ENCODE measurements at regions not wholly inside any gene's neighbourhood (a gene's known extent, or its start where the extent isn't known, plus 50 kb on each side); places are given as distances from the start of the nearest gene placed in this dataset.
"Not testable (repeated sequence)": the region's sequence is repeated elsewhere in the genome, so short reads cannot be mapped to it uniquely, and the experiment has no call there.

- DNase-seq (ENCODE audit: low read depth, low spot score) = no peak
Observed at GRCh38 chr6:21772477-21772876, 178.9 kb downstream of the SOX4 start.

DNA sequence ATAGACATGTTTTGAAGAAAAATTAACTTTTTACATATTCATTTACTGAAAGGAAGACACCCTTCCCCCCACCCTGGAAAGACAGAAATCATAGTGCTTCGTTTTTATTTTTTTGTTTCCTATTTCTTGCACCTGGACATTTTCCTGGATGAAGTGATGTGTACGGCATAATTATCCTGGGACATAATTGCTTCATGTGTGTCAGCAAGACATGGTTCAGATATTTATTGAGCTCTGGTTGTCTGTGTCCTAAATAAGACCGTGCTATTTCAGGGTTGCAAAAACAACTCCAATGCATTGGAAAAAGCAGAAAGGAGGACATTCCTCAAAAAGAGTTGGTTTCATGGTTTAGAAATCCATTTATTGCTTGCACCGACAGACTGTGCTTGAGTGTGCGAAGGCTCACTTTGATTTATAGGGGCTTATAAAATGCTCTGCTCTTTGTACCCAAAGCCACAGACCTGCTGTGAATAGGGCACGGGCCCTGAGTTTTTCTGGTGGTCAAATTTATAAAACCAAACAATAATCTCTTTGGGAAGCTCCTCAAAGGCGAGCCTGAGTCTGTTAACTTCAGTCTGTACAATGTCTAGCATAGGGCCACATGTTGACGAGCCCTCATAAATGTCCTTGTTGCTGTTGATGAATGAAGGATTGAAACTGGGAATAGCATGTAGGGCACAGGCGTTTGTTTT, 179.5 kb downstream of the SOX4 start:
- no peak for DNase-seq (ENCODE audit: low read depth, low spot score)

DNA sequence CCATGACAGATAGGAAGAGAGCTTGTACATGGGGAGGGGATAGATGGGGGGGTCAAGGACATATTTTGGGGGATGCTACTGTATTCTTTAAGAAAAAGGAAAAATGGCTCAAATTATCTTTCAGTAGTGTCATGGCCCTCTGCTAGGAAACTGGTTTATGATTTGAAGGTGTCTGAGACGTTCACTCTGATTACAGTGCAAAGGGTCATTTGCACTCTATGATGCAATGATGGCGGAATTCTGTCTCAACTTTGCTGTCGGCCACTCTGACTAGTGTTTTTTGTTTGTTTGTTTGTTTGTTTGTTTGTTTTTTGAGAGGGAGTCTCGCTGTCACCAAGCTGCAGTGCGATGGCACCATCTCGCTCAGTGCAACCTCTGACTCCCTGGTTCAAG, 180.0 kb downstream of the SOX4 start:
- no peak for DNase-seq (ENCODE audit: low read depth, low spot score)

DNA sequence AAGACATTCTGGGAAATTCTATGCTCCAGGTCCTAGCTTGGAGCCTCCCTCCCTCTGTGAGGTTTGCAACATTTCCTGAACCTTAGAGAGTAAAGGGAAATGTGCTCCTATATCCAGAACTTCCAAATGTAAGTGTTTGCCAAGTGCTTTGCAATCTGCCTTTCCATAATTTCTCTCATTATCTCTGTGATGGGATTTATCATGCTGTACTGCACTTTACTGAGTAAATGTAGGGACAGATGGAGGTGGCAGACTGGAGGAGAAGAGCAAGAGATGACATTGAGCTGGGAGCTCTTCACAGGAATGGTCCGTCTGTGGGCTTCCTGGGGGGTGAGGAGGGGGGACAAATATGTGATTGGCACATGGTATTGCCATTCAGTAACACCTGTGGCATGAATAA, 184.3 kb downstream of the SOX4 start:
- no peak for DNase-seq (ENCODE audit: low read depth, low spot score)

- DNase-seq (ENCODE audit: low read depth, low spot score) = no peak
Observed at GRCh38 chr6:21780141-21780540, 186.6 kb downstream of the SOX4 start.

DNA sequence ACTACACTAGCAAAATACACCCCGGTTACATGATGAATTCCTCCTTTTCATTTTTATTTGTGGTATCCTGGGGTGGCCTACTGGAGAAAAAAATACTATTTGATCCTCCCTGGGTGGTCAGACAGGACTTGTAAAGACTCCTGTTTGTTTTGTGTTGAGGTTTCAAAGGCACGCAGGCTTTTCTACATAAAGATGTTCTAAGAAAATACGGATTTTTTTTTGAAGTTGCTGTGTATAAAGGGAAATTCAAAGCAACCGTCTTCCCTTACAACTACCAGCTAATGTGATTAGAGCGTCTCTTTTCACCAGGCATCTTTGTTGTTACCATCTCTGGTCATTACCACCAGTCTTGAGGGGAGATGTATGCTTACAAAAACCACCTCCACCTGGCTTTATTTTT, 187.1 kb downstream of the SOX4 start:
- DNase-seq (ENCODE audit: low read depth, low spot score) = peak; percentile 38

GRCh38 chr6:21781128-21781527, 187.6 kb downstream of the SOX4 start:
- no peak for DNase-seq (ENCODE audit: low read depth, low spot score)

- DNase-seq (ENCODE audit: low read depth, low spot score) = no peak
Observed at GRCh38 chr6:21785164-21785563, 191.6 kb downstream of the SOX4 start.

DNA sequence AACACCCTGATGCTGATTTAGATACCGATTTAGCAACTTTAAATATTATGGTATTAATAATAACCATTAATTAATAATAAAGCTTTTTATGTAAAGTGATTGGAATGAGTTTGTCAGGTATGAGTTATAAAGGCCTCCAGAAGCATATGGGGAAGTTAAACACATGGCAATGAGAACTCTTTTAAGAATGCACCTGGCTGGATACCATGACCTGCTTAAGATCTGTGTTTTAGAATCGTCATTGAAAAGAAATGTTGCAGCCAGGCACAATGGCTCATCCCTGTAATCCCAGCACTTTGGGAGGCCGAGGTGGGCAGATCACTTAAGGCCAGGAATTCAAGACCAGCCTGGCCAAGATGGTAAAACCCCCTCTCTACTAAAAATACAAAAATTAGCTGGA, 197.5 kb downstream of the SOX4 start:
- DNase-seq (ENCODE audit: low read depth, low spot score) = no peak

DNA sequence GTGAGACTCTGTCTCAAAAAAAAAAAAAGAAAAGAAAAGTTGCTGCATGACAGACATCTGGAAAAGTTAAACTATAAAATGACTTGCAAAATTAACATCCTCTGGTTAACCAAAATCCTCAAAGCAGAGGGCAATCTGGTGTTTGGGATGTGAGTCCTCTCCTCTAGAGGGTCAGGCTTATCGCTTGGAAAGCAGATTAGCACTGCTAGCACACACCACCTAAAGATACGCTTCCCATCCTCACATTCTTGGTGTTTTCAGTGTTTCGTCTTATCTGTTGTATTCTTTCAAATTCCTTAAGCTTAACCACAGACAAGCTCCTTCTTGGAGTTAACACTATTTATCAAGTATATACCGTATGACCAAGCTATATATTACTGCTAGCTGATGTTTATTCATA, 198.0 kb downstream of the SOX4 start:
- no peak for DNase-seq (ENCODE audit: low read depth, low spot score)

GRCh38 chr6:21792177-21792576, 198.6 kb downstream of the SOX4 start:
- no peak for DNase-seq (ENCODE audit: low read depth, low spot score)

DNA sequence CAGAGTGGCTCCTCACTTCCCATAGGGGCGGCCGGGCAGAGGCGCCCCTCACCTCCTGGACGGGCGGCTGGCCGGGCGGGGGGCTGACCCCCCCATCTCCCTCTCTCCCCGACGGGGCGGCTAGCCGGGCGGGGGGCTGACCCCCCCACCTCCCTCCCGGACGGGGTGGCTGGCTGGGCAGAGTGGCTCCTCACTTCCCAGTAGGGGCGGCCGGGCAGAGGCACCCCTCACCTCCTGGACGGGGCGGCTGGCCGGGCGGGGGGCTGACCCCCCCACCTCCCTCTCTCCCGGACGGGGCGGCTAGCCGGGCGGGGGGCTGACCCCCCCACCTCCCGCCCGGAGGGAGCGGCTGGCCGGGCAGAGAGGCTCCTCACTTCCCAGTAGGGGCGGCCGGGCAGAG, 203.4 kb downstream of the SOX4 start:
- DNase-seq (ENCODE audit: low read depth, low spot score) = not testable (repeated sequence)

GRCh38 chr6:21798468-21798867, 204.9 kb downstream of the SOX4 start:
- no peak for DNase-seq (ENCODE audit: low read depth, low spot score)

DNA sequence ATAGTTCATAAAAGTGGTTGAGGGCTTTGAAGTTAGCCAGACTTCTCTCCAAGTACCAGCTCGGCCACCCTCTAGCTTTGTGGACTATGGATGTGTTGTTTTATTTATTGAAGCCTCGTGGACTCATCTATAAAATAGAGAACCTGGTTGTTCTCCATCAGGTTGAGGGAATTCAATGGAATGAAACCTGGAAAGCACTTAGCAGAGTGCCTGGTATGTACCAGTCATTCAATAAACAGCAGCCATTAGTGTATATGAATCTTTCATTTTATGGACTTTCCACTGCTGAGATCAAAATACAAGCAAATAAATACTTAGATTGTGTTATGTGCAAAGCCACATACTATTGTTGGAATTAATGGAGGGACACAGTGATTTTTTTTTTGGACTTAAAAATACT, 206.8 kb downstream of the SOX4 start:
- DNase-seq (ENCODE audit: low read depth, low spot score) = no peak

- DNase-seq (ENCODE audit: low read depth, low spot score) = no peak
Observed at GRCh38 chr6:21800948-21801438, 207.4 kb downstream of the SOX4 start.

DNA sequence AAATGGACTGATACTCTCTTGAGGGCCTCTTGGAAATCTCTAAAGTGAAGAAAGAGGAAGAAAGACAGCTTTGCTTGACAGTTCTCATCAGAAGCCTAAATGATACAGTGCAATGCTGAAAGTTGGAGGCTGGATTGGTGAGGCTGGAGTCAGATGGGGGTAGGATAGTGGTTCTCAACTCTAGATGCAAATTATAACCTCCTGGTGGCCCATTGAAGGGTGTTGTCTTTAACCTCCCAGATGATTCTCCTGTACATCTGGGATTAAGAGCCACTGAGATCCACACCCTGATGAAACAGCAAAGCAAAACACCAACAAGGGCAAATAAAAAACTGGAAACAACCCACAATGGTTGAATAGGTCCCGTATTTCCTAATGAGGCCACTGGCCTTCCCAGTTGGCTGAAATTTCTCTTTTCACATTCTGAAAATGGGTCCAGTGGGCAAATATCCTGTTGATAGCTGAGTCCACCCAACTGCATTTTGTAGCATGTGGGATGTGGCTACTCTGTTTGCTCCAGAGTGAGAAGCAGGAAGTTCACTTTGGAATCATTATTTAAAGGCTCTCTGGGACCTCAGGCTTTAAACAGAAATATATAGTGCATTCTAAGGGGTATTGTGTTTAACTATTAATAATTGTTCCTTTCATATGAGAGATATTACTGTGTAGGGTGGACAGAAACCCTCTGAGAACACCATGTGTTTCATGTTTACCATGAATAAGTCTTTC, 208.1 kb downstream of the SOX4 start:
- no peak for DNase-seq (ENCODE audit: low read depth, low spot score)

DNA sequence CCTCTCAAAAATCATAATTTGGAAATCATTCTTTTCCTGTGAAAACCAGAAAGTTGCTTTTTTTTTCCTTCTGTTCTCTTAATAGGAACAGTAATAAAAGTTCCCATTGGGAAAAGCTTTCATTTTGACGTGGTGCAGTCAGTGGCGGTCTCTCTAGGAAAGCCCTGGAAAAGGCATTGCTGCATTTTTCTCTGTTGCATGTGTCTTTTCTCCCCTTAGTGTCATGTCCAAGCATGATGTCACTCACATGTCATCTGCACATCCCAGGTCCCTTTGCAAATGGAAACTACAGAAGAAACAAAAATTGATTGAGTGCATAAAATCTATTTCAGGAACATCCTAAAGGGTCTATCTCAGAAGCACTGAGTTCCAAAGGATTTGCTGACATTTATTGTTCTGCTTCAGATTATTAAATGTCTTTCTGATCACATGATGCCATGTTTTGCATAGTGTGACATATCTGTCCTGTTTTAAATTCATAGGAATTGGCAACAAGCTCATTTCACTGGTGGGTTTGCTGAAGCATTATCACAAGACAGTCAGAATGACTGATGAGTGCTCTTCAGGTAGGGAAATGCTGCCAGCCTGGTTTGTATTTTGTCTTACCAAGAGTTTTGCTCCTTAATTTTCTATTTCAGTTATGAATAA, 208.7 kb downstream of the SOX4 start:
- no peak for DNase-seq (ENCODE audit: low read depth, low spot score)

- no peak for DNase-seq (ENCODE audit: low read depth, low spot score)
Observed at GRCh38 chr6:21804941-21805610, 211.5 kb downstream of the SOX4 start.

- DNase-seq (ENCODE audit: low read depth, low spot score) = no peak
Observed at GRCh38 chr6:21807299-21808044, 213.9 kb downstream of the SOX4 start.

GRCh38 chr6:21808045-21808470, 214.5 kb downstream of the SOX4 start:
- DNase-seq (ENCODE audit: low read depth, low spot score) = peak; percentile 32

DNA sequence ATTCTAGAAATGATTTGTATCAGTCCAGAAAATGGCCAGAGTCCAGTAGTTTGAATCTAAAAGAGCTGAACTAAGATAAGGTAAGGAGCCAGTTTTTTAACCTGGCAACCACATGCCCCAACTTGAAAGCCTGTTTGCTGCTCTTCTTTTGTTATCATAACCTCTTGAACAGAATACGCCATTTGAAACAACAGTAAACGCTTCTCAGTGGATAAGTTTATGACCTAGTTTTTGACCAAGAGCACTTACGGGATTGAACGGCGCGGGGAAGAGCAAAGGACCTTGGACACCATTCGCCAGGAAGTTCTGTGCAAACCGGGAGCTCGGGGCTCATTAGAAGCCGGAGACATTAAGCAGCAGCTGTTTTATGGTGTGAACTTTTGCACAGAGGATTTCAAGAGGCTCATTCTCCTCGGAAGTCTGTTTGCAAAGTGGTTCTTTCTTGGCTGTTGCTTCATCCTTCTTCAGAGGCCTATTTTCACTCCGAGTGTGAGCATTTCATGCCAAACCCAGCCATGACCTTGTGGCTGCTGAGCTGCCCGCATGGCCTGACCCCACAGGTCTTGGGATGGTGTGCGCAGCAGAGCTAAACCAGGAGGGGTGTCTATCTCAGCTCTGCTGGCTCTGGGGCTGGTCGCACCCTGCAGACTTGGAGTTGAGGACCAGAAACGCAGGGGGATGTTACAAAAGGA, 215.1 kb downstream of the SOX4 start:
- DNase-seq (ENCODE audit: low read depth, low spot score) = peak; percentile 20
